IMR-90 (cell line): ENCODE measurements at regions not wholly inside any gene's neighbourhood (a gene's known extent, or its start where the extent isn't known, plus 50 kb on each side); places are given as distances from the start of the nearest gene placed in this dataset.

Experiments used
- ATAC-seq: fragments of 200-7000 bp; cut with Tn5 transposase; 2 replicates; pipeline ENCODE4 v1.9.1; 2020; ENCODE audit warnings: low read depth, mild to moderate bottlenecking, moderate library complexity
- BruUV-seq: library from RNA; stranded (reverse); fragments of 400-500 nt; replicated peaks from 2 replicates; lab custom pipeline; 2021; lab: Mats Ljungman, UMichigan
- CTCF ChIA-PET: fragments of 300-600 bp; formaldehyde crosslinking; extraction: SDS; loops from one replicate; lab custom pipeline; 2021; ENCODE audit warnings: antibody characterized with exemption; lab: Yijun Ruan, JAX
- POLR2A ChIA-PET: fragments of 300-600 bp; sonication (Branson Sonifier 250); formaldehyde crosslinking; loops from one replicate; lab custom pipeline; 2022; ENCODE audit warnings: antibody characterized with exemption; ENCODE audit not compliant: unreplicated experiment; lab: Charles Lee
- DNase-seq: peaks from one replicate; pipeline ENCODE4 v3.0.0; 2013
- H2AFZ ChIP-seq: replicated peaks from 2 replicates; pipeline ENCODE3; 2013; ENCODE audit warnings: low read length, mild to moderate bottlenecking; ENCODE audit not compliant: poor library complexity
- H2AK5ac ChIP-seq: 2 replicates; pipeline ENCODE4 v1.6.1; 2013; ENCODE audit warnings: low read depth, low read length, inconsistent platforms
- H2AK9ac ChIP-seq: replicated peaks from 2 replicates; pipeline ENCODE3; 2013; ENCODE audit warnings: mild to moderate bottlenecking, low read depth, low read length, moderate library complexity; ENCODE audit not compliant: poor library complexity
- H2BK120ac ChIP-seq: 2 replicates; pipeline ENCODE4 v1.6.1; 2013; ENCODE audit warnings: low read depth, low read length, inconsistent platforms
- H2BK15ac ChIP-seq: 3 replicates; pipeline ENCODE4 v1.6.1; 2013; ENCODE audit warnings: low read depth, low read length, inconsistent platforms
- H2BK20ac ChIP-seq: 2 replicates; pipeline ENCODE4 v1.6.1; 2013; ENCODE audit warnings: low read depth, mild to moderate bottlenecking, inconsistent platforms, low read length, moderate library complexity
- H2BK5ac ChIP-seq: 2 replicates; pipeline ENCODE4 v1.6.1; 2013; ENCODE audit warnings: mild to moderate bottlenecking, low read depth, low read length, inconsistent platforms; ENCODE audit not compliant: poor library complexity, severe bottlenecking
- H3K14ac ChIP-seq: replicated peaks from 2 replicates; pipeline ENCODE4 v1.6.1; 2013; ENCODE audit warnings: low read depth, low read length, inconsistent platforms
- H3K18ac ChIP-seq: 2 replicates; pipeline ENCODE4 v1.6.1; 2013; ENCODE audit warnings: low read depth, low read length, control low read depth
- H3K23ac ChIP-seq: 2 replicates; pipeline ENCODE4 v1.6.1; 2013; ENCODE audit warnings: low read depth, low read length, inconsistent platforms
- H3K27ac ChIP-seq: 2 replicates; pipeline ENCODE4 v1.5.1; 2013; ENCODE audit warnings: mild to moderate bottlenecking, control low read depth, low read length; ENCODE audit not compliant: insufficient read depth
- H3K27me3 ChIP-seq: 2 replicates; pipeline ENCODE4 v1.6.1; 2013; ENCODE audit warnings: low read length; ENCODE audit not compliant: control insufficient read depth, insufficient read depth
- H3K36me3 ChIP-seq: 2 replicates; pipeline ENCODE4 v1.6.1; 2013; ENCODE audit warnings: low read length, mixed read lengths; ENCODE audit not compliant: control insufficient read depth, insufficient read depth
- H3K4ac ChIP-seq: 2 replicates; pipeline ENCODE4 v1.6.1; 2013; ENCODE audit warnings: low read depth, low read length, inconsistent platforms
- H3K4me1 ChIP-seq: 2 replicates; pipeline ENCODE4 v1.6.1; 2013; ENCODE audit warnings: low read length, mixed read lengths; ENCODE audit not compliant: control insufficient read depth, insufficient read depth
- H3K4me2 ChIP-seq: 2 replicates; pipeline ENCODE4 v1.6.1; 2013; ENCODE audit warnings: low read depth, mild to moderate bottlenecking, control low read depth, low read length, moderate library complexity
- H3K4me3 ChIP-seq: 2 replicates; pipeline ENCODE4 v1.5.1; 2013; ENCODE audit warnings: low read depth, mild to moderate bottlenecking, control low read depth, low read length, moderate library complexity; ENCODE audit not compliant: insufficient read depth
- H3K56ac ChIP-seq: 2 replicates; pipeline ENCODE4 v1.6.1; 2013; ENCODE audit warnings: low read length, inconsistent platforms; ENCODE audit not compliant: insufficient read depth; ENCODE audit errors: extremely low read depth
- H3K79me1 ChIP-seq, 2 experiments: 2 replicates each; pipeline ENCODE4 v1.6.1; 2013; ENCODE audit warnings: low read length in 2 of 2, inconsistent platforms in 1 of 2, low read depth in 1 of 2
- H3K9ac ChIP-seq: 2 replicates; pipeline ENCODE4 v1.6.1; 2013; ENCODE audit warnings: low read depth, low read length, control low read depth
- H3K9me1 ChIP-seq: 2 replicates; pipeline ENCODE4 v1.6.1; 2013; ENCODE audit warnings: low read length, inconsistent platforms; ENCODE audit not compliant: insufficient read depth
- H3K9me3 ChIP-seq: 2 replicates; pipeline ENCODE4 v1.6.1; 2013; ENCODE audit warnings: low read length; ENCODE audit not compliant: control insufficient read depth, insufficient read depth
- H4K20me1 ChIP-seq: 2 replicates; pipeline ENCODE4 v1.6.1; 2013; ENCODE audit warnings: low read length, inconsistent platforms; ENCODE audit not compliant: insufficient read depth
- H4K5ac ChIP-seq: 2 replicates; pipeline ENCODE4 v1.6.1; 2013; ENCODE audit warnings: mild to moderate bottlenecking, low read depth, low read length, control low read depth
- H4K8ac ChIP-seq, 2 experiments: 2 replicates each; pipeline ENCODE4 v1.6.1; 2013; ENCODE audit warnings: low read depth in 2 of 2, low read length in 2 of 2, control low read depth in 1 of 2, inconsistent platforms in 1 of 2
- H4K91ac ChIP-seq: 2 replicates; pipeline ENCODE4 v1.6.1; 2013; ENCODE audit warnings: low read depth, low read length, inconsistent platforms; ENCODE audit not compliant: insufficient read depth
- BHLHE40 ChIP-seq: fragments of 150-350 bp; IDR thresholded peaks from 2 replicates; pipeline ENCODE4 v1.6.1; 2016; ENCODE audit warnings: mild to moderate bottlenecking, low read depth, low read length
- CEBPB ChIP-seq: IDR thresholded peaks from 2 replicates; pipeline ENCODE4 v1.6.1; 2012; ENCODE audit warnings: low read depth, low read length, improper control_type of control experiment
- CHD1 ChIP-seq: IDR thresholded peaks from 2 replicates; pipeline ENCODE4 v1.6.1; 2012; ENCODE audit warnings: low read depth, low read length, improper control_type of control experiment
- FOS ChIP-seq: fragments of 150-350 bp; IDR thresholded peaks from 2 replicates; pipeline ENCODE4 v1.6.1; 2016; ENCODE audit warnings: low read depth, low read length
- MAFK ChIP-seq: IDR thresholded peaks from 2 replicates; pipeline ENCODE4 v1.6.1; 2012; ENCODE audit warnings: low read depth, low read length, improper control_type of control experiment
- MAZ ChIP-seq: IDR thresholded peaks from 2 replicates; pipeline ENCODE4 v1.6.1; 2012; ENCODE audit warnings: low read depth, mild to moderate bottlenecking, low read length, improper control_type of control experiment, moderate library complexity, borderline replicate concordance
- MXI1 ChIP-seq: IDR thresholded peaks from 2 replicates; pipeline ENCODE4 v1.6.1; 2012; ENCODE audit warnings: low read depth, mild to moderate bottlenecking, low read length, moderate library complexity, borderline replicate concordance
- NFE2L2 ChIP-seq: fragments of 150-350 bp; IDR thresholded peaks from 2 replicates; pipeline ENCODE4 v1.6.1; 2016; ENCODE audit warnings: low read depth, mild to moderate bottlenecking, low read length
- POLR2A ChIP-seq: IDR thresholded peaks from 2 replicates; pipeline ENCODE4 v1.6.1; 2012; ENCODE audit warnings: mild to moderate bottlenecking, low read depth, low read length
- RAD21 ChIP-seq: IDR thresholded peaks from 2 replicates; pipeline ENCODE4 v1.6.1; 2012; ENCODE audit warnings: low read length, improper control_type of control experiment
- RCOR1 ChIP-seq: IDR thresholded peaks from 2 replicates; pipeline ENCODE4 v1.6.1; 2012; ENCODE audit warnings: mild to moderate bottlenecking, low read length, improper control_type of control experiment; ENCODE audit not compliant: insufficient replicate concordance
- RFX5 ChIP-seq: IDR thresholded peaks from 2 replicates; pipeline ENCODE4 v1.8.0; 2012; ENCODE audit warnings: low read depth, mild to moderate bottlenecking, low read length, moderate library complexity
- SMC3 ChIP-seq: fragments of 150-350 bp; IDR thresholded peaks from 2 replicates; pipeline ENCODE4 v1.6.1; 2016; ENCODE audit warnings: low read depth, mild to moderate bottlenecking, antibody characterized with exemption, low read length, moderate library complexity
- WGBS, 2 experiments: methylation state at CpG; one replicate each; pipeline versions ENCODE4 v1.1.5 to v1.1.7; 2013; ENCODE audit warnings: missing lambda C conversion rate in 2 of 2; ENCODE audit not compliant: insufficient read length in 1 of 2; ENCODE audit errors: extremely low coverage in 2 of 2; 5-methylcytosine and 5-hydroxymethylcytosine counted together
- dilution Hi-C: fragments of 300-500 bp; cut with HindIII; formaldehyde crosslinking; loops from one replicate; pipeline ENCODE4 v1.14.3; 2018; ENCODE audit warnings: low sequenced_read_pairs; ENCODE audit not compliant: unreplicated experiment
- in situ Hi-C: fragments of 300-500 bp; cut with MboI; formaldehyde crosslinking; loops from 3 replicates; pipeline ENCODE4 v1.14.3; 2019; ENCODE audit warnings: low sequenced_read_pairs, inconsistent platforms, mixed read lengths
- intact Hi-C: fragments of 100-400 bp; cut with micrococcal nuclease; formaldehyde crosslinking; loops from 2 replicates; pipeline ENCODE4 v1.10.0; 2022
- TF ChIP-seq, protein P1 (sequence below): fragments of 150-350 bp; IDR thresholded peaks from 2 replicates; pipeline ENCODE4 v1.6.1; 2017; ENCODE audit warnings: mild to moderate bottlenecking, antibody characterized with exemption, low read length, low read depth
- TF ChIP-seq, protein P2 (sequence below): conservative IDR thresholded peaks from 2 replicates; pipeline ENCODE4 v1.5.1; 2012; ENCODE audit warnings: mild to moderate bottlenecking, low read depth, low read length, improper control_type of control experiment
- TF ChIP-seq, protein P3 (sequence below): fragments of 150-350 bp; IDR thresholded peaks from 2 replicates; pipeline ENCODE4 v1.6.1; 2016; ENCODE audit warnings: low read depth, mild to moderate bottlenecking, low read length, moderate library complexity, borderline replicate concordance

DNA sequence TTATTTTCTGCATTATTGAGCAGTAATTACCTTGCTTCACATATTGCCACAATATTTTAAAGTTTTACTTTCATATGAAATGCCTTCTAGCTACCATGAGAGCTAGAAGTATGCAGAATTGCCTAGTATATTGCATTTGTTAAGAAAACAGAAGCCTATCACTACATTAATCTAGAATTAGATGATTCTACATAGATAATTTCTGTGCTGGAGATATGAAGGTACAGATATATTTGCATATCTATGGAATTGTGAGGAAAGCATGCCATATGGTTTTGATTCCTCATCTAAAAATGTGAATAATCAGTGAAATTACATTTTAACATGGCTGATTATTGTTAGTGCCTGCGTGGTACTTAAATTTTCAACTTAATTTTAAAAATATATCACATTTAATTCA is 1418.3 kb downstream of the NCAM2 start:
- no peak for ATAC-seq
- BruUV-seq: no TSS peak
- dilution Hi-C loops: no loop called here

More for the DNA sequence above, 1418.3 kb downstream of the NCAM2 start:
- Histone ChIP-seq H3K9me3 (no peaks in the 10 kb centered on the region), H3K79me1 (no peaks in the 10 kb centered on the region), H4K20me1 (no peaks in the 10 kb centered on the region), H4K8ac (no peak overlapping the region), H2AK5ac (no peak overlapping the region), H3K4me1 (no peaks in the 10 kb centered on the region), H4K91ac (no peak overlapping the region), H3K23ac (no peak overlapping the region), H3K36me3 (no peaks in the 10 kb centered on the region), H2AK9ac (no peak overlapping the region), H4K5ac (no peak overlapping the region), H3K14ac (no peak overlapping the region), H2BK5ac (no peak overlapping the region), H3K27me3 (no peaks in the 10 kb centered on the region), H2BK120ac (no peak overlapping the region), H2BK20ac (no peak overlapping the region), H3K18ac (no peak overlapping the region), H3K9ac (no peak overlapping the region), H3K56ac (no peak overlapping the region), H2AFZ (no peak overlapping the region), H3K27ac (no peak overlapping the region), H2BK15ac (no peak overlapping the region), H3K4me2 (no peak overlapping the region), H3K4me3 (no peak overlapping the region), H3K4ac (no peak overlapping the region), H3K9me1 (no peaks in the 10 kb centered on the region)
- ChIA-PET CTCF (no interaction called here), POLR2A (no interaction called here)
- intact Hi-C loops: no loop called here
- TF ChIP-seq, protein P1, sequence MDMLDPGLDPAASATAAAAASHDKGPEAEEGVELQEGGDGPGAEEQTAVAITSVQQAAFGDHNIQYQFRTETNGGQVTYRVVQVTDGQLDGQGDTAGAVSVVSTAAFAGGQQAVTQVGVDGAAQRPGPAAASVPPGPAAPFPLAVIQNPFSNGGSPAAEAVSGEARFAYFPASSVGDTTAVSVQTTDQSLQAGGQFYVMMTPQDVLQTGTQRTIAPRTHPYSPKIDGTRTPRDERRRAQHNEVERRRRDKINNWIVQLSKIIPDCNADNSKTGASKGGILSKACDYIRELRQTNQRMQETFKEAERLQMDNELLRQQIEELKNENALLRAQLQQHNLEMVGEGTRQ: no peak
- TF ChIP-seq NFE2L2 (no peak), MAFK (no peak), MAZ (no peak), RFX5 (no peak), RAD21 (no peak), BHLHE40 (no peak), CEBPB (no peak), SMC3 (no peak), MXI1 (no peak), CHD1 (no peak), POLR2A (no peak), RCOR1 (no peak), FOS (no peak)
- TF ChIP-seq, protein P2, sequence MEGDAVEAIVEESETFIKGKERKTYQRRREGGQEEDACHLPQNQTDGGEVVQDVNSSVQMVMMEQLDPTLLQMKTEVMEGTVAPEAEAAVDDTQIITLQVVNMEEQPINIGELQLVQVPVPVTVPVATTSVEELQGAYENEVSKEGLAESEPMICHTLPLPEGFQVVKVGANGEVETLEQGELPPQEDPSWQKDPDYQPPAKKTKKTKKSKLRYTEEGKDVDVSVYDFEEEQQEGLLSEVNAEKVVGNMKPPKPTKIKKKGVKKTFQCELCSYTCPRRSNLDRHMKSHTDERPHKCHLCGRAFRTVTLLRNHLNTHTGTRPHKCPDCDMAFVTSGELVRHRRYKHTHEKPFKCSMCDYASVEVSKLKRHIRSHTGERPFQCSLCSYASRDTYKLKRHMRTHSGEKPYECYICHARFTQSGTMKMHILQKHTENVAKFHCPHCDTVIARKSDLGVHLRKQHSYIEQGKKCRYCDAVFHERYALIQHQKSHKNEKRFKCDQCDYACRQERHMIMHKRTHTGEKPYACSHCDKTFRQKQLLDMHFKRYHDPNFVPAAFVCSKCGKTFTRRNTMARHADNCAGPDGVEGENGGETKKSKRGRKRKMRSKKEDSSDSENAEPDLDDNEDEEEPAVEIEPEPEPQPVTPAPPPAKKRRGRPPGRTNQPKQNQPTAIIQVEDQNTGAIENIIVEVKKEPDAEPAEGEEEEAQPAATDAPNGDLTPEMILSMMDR: no peak
- TF ChIP-seq, protein P3, sequence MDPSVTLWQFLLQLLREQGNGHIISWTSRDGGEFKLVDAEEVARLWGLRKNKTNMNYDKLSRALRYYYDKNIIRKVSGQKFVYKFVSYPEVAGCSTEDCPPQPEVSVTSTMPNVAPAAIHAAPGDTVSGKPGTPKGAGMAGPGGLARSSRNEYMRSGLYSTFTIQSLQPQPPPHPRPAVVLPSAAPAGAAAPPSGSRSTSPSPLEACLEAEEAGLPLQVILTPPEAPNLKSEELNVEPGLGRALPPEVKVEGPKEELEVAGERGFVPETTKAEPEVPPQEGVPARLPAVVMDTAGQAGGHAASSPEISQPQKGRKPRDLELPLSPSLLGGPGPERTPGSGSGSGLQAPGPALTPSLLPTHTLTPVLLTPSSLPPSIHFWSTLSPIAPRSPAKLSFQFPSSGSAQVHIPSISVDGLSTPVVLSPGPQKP: no peak
- DNase-seq: no peak
- in situ Hi-C loops: no loop called here
- WGBS, 2 experiments: no CpG with 5 or more reads among the region's 1 CpG
